GM19452 (cell line): ENCODE measurements at regions not wholly inside any gene's neighbourhood (a gene's known extent, or its start where the extent isn't known, plus 50 kb on each side); places are given as distances from the start of the nearest gene placed in this dataset.

Experiments used
- ATAC-seq: cut with Tn5 transposase; IDR thresholded peaks from one replicate; pipeline ENCODE4 v1.9.1; 2021; ENCODE audit not compliant: unreplicated experiment

- ATAC-seq = no peak
Observed at GRCh38 chr10:83352588-83352987, 786.7 kb upstream of the GHITM start.

GRCh38 chr10:83354456-83354855 is 784.9 kb upstream of the GHITM start:
- ATAC-seq = no peak

- no peak for ATAC-seq
Observed at GRCh38 chr10:83357004-83357403, 782.3 kb upstream of the GHITM start.

GRCh38 chr10:83357627-83358026 is 781.7 kb upstream of the GHITM start:
- no peak for ATAC-seq

- no peak for ATAC-seq
Observed at GRCh38 chr10:83367036-83367435, 772.3 kb upstream of the GHITM start.

GRCh38 chr10:83371696-83372490 is 767.4 kb upstream of the GHITM start:
- no peak for ATAC-seq

- no peak for ATAC-seq
Observed at GRCh38 chr10:83372646-83373045, 766.7 kb upstream of the GHITM start.

- no peak for ATAC-seq
Observed at GRCh38 chr10:83373671-83374070, 765.6 kb upstream of the GHITM start.

GRCh38 chr10:83374741-83375140 is 764.6 kb upstream of the GHITM start:
- no peak for ATAC-seq

- ATAC-seq = no peak
Observed at GRCh38 chr10:83375274-83375673, 764.0 kb upstream of the GHITM start.

- no peak for ATAC-seq
Observed at GRCh38 chr10:83397806-83398205, 741.5 kb upstream of the GHITM start.

GRCh38 chr10:83410570-83410969 is 728.7 kb upstream of the GHITM start:
- ATAC-seq = no peak

GRCh38 chr10:83425306-83425705 is 714.0 kb upstream of the GHITM start:
- ATAC-seq = no peak

GRCh38 chr10:83427101-83427500 is 712.2 kb upstream of the GHITM start:
- ATAC-seq = no peak

- no peak for ATAC-seq
Observed at GRCh38 chr10:83432261-83433045, 706.9 kb upstream of the GHITM start.

GRCh38 chr10:83433705-83434104 is 705.6 kb upstream of the GHITM start:
- no peak for ATAC-seq

GRCh38 chr10:83448013-83448412 is 691.3 kb upstream of the GHITM start:
- no peak for ATAC-seq

- ATAC-seq = no peak
Observed at GRCh38 chr10:83458611-83459010, 680.7 kb upstream of the GHITM start.

GRCh38 chr10:83459124-83459523 is 680.2 kb upstream of the GHITM start:
- ATAC-seq = no peak

- no peak for ATAC-seq
Observed at GRCh38 chr10:83469728-83470331, 669.5 kb upstream of the GHITM start.

GRCh38 chr10:83476211-83476610 is 663.1 kb upstream of the GHITM start:
- ATAC-seq = no peak

- no peak for ATAC-seq
Observed at GRCh38 chr10:83489161-83489560, 650.1 kb upstream of the GHITM start.
